NCI-H2107 (cell line): ENCODE measurements at regions not wholly inside any gene's neighbourhood (a gene's known extent, or its start where the extent isn't known, plus 50 kb on each side); places are given as distances from the start of the nearest gene placed in this dataset.
"Not testable (repeated sequence)": the region's sequence is repeated elsewhere in the genome, so short reads cannot be mapped to it uniquely, and the experiment has no call there.

ENCODE experiments used
- DNase-seq: peaks from one replicate; lab custom pipeline; 2025; lab: John Stamatoyannopoulos, UW

GRCh38 chr1:190975827-190976226 is 498.2 kb upstream of the BRINP3 start:
- DNase-seq = no peak

GRCh38 chr1:191002768-191003167 is 525.1 kb upstream of the BRINP3 start:
- no peak for DNase-seq

GRCh38 chr1:191016765-191017164 is 539.1 kb upstream of the BRINP3 start:
- DNase-seq = no peak

- DNase-seq = no peak
These were observed 545.2 kb upstream of the BRINP3 start for GRCh38 chr1:191022856-191023255.

- DNase-seq = no peak
These were observed 548.4 kb upstream of the BRINP3 start for GRCh38 chr1:191025896-191026642.

GRCh38 chr1:191026828-191027227 is 549.2 kb upstream of the BRINP3 start:
- DNase-seq = no peak

GRCh38 chr1:191034132-191034531 is 556.5 kb upstream of the BRINP3 start:
- DNase-seq = no peak

GRCh38 chr1:191043066-191043465 is 565.4 kb upstream of the BRINP3 start:
- DNase-seq = no peak

- no peak for DNase-seq
These were observed 572.1 kb upstream of the BRINP3 start for GRCh38 chr1:191049781-191050180.

- no peak for DNase-seq
These were observed 575.2 kb upstream of the BRINP3 start for GRCh38 chr1:191052888-191053287.

GRCh38 chr1:191065346-191065745 is 587.7 kb upstream of the BRINP3 start:
- DNase-seq = no peak

GRCh38 chr1:191065771-191066170 is 588.1 kb upstream of the BRINP3 start:
- no peak for DNase-seq

- no peak for DNase-seq
These were observed 597.2 kb upstream of the BRINP3 start for GRCh38 chr1:191074881-191075280.

GRCh38 chr1:191083090-191083489 is 605.4 kb upstream of the BRINP3 start:
- DNase-seq = not testable (repeated sequence)

- DNase-seq = no peak
These were observed 607.5 kb upstream of the BRINP3 start for GRCh38 chr1:191085121-191085520.

- no peak for DNase-seq
These were observed 609.2 kb upstream of the BRINP3 start for GRCh38 chr1:191086910-191087309.

GRCh38 chr1:191096405-191096804 is 618.7 kb upstream of the BRINP3 start:
- no peak for DNase-seq

GRCh38 chr1:191099696-191100095 is 622.0 kb upstream of the BRINP3 start:
- DNase-seq = no peak

GRCh38 chr1:191101960-191102359 is 624.3 kb upstream of the BRINP3 start:
- no peak for DNase-seq

GRCh38 chr1:191125950-191126349 is 648.3 kb upstream of the BRINP3 start:
- no peak for DNase-seq

GRCh38 chr1:191134796-191135195 is 657.1 kb upstream of the BRINP3 start:
- no peak for DNase-seq

GRCh38 chr1:191140038-191140437 is 662.4 kb upstream of the BRINP3 start:
- DNase-seq = no peak

GRCh38 chr1:191142748-191143147 is 665.1 kb upstream of the BRINP3 start:
- no peak for DNase-seq

- no peak for DNase-seq
These were observed 668.2 kb upstream of the BRINP3 start for GRCh38 chr1:191145834-191146233.
